Activated CD4-positive, alpha-beta T cell treated with anti-CD3 and anti-CD28 coated beads for 36 hours (primary cell): ENCODE measurements at regions not wholly inside any gene's neighbourhood (a gene's known extent, or its start where the extent isn't known, plus 50 kb on each side); places are given as distances from the start of the nearest gene placed in this dataset.

Experiments
- ATAC-seq: fragments of 200-7000 bp; cut with Tn5 transposase; one replicate; pipeline ENCODE4 v1.10.0; 2021; ENCODE audit warnings: mild to moderate bottlenecking, moderate library complexity
- CTCF ChIA-PET: fragments of 350-600 bp; sonication (Branson Sonifier 250); formaldehyde crosslinking; loops from one replicate; lab custom pipeline; 2021; ENCODE audit warnings: antibody characterized with exemption; lab: Charles Lee
- POLR2A ChIA-PET: fragments of 350-600 bp; sonication (Branson Sonifier 250); formaldehyde crosslinking; loops from one replicate; lab custom pipeline; 2021; ENCODE audit warnings: antibody characterized with exemption, inconsistent platforms; lab: Charles Lee
- DNase-seq: peaks from one replicate; pipeline ENCODE4 v3.0.0-alpha.2; 2020
- H3K27ac Mint-ChIP-seq: one replicate; pipeline ENCODE4 v1.8.0; 2021; ENCODE audit warnings: mixed read lengths
- H3K27me3 Mint-ChIP-seq: one replicate; pipeline ENCODE4 v1.8.0; 2021; ENCODE audit warnings: mixed read lengths
- H3K36me3 Mint-ChIP-seq: one replicate; pipeline ENCODE4 v1.8.0; 2021; ENCODE audit warnings: low read depth, mixed read lengths
- H3K4me1 Mint-ChIP-seq: one replicate; pipeline ENCODE4 v1.8.0; 2021; ENCODE audit warnings: mixed read lengths
- H3K4me3 Mint-ChIP-seq: one replicate; pipeline ENCODE4 v1.8.0; 2021; ENCODE audit warnings: mild to moderate bottlenecking, moderate library complexity, mixed read lengths
- H3K9me3 Mint-ChIP-seq: one replicate; pipeline ENCODE4 v1.8.0; 2021; ENCODE audit warnings: low read depth, mixed read lengths
- intact Hi-C, 2 experiments: fragments of 100-400 bp; cut with DNase I in 1 of 2; cut with micrococcal nuclease in 1 of 2; formaldehyde crosslinking; loops; one replicate each; pipeline versions ENCODE4 v1.14.2 to v1.15.1; 2022 to 2024; cut with DNase I, micrococcal nuclease

DNA sequence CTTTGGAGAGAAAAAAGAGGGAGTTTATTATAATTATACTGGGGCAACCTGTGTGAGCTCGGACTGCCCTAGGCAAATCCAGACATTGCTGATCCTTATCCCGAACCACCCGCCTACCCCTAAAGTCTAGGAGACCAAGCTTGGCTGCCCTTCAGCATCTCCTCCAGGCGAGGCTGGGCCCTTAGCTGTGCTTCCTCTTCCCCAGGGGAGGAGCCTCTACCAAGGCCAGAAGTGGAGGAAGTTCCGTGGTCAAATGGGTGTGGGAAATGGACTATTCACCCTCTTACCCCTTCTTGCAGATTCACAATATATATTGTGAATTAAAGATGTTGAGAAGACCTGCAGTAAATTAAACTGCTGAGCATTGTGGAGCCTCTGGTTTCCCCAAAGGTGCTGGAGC is 158.3 kb upstream of the HES1 start:
- ChIA-PET POLR2A (no interaction called here), CTCF (interaction anchor here (1.8 kb wide), 1 partner anchor 8 kb away, joined by 5 read pairs; no protein-coding TSS in a partner anchor)
- DNase-seq (no peak), ATAC-seq (no peak)
- Mint-ChIP-seq H3K27me3 (peaks cover 10% of the 10 kb centered on the region), H3K4me3 (no peak overlapping the region), H3K27ac (no peak overlapping the region), H3K9me3 (no peaks in the 10 kb centered on the region), H3K4me1 (peaks cover 4% of the 10 kb centered on the region), H3K36me3 (no peaks in the 10 kb centered on the region)
- intact Hi-C loops, result no loop called here

- DNase-seq (no peak), ATAC-seq (no peak)
- H3K27ac Mint-ChIP-seq, result no peak overlapping the region
- H3K27me3 Mint-ChIP-seq, result peaks cover 9% of the 10 kb centered on the region
- intact Hi-C loops, result no loop called here
- H3K9me3 Mint-ChIP-seq, result no peaks in the 10 kb centered on the region
- ChIA-PET POLR2A (no interaction called here), CTCF (interaction anchor here (1.8 kb wide), 1 partner anchor 8 kb away, joined by 5 read pairs; no protein-coding TSS in a partner anchor)
- peaks cover 3% of the 10 kb centered on the region for H3K4me1 Mint-ChIP-seq
- no peaks in the 10 kb centered on the region for H3K36me3 Mint-ChIP-seq
- H3K4me3 Mint-ChIP-seq, result no peak overlapping the region
Observed at GRCh38 chr3:193978030-193978429, 157.9 kb upstream of the HES1 start.

DNA sequence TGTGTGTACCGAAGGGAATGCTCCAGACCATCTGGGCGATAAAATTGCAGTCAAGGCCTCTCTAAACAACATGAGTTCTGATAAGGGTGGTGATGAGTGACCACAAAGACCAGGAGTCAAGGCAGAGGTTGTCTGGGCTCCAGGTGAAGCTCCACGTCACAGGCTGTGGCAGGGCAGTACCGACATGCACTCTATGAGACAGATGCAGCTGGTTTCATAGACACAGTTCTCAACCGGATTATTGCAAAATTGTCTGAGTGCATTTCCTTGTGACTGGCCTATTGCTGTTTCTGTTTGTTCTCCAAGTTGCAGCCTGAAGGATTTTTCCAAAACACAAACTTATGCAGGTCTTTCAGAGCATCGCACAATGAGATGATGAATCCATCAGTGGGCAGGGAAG is 157.5 kb upstream of the HES1 start:
- H3K9me3 Mint-ChIP-seq, result no peaks in the 10 kb centered on the region
- H3K27ac Mint-ChIP-seq, result no peak overlapping the region
- ChIA-PET CTCF (interaction anchor here (1.8 kb wide), 1 partner anchor 9 kb away, joined by 5 read pairs; no protein-coding TSS in a partner anchor), POLR2A (no interaction called here)
- no peak for DNase-seq
- peaks cover 2% of the 10 kb centered on the region for H3K4me1 Mint-ChIP-seq
- H3K36me3 Mint-ChIP-seq, result no peaks in the 10 kb centered on the region
- no peak for ATAC-seq
- no peak overlapping the region for H3K4me3 Mint-ChIP-seq
- peaks cover 6% of the 10 kb centered on the region for H3K27me3 Mint-ChIP-seq
- intact Hi-C loops, result no loop called here

DNA sequence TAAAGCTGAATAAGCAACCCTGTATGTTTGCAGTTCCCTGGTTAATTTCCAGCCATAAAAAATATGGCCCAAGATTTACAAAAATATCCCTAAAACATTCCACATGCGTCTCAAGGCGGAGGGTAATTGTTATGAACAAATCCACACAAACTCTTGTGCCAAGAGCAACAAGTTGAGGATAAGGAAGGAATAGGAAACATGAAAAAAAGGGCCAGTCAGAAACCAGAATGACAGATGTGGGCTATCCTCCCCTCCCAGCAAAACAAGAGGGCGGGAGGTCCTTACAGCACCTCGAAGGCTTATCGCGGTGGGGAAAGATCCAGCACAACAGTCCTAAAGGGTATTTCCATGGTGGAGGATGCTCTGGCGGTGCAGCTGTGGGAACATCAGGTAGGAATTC is 155.6 kb upstream of the HES1 start:
- no peak overlapping the region for H3K27ac Mint-ChIP-seq
- no peaks in the 10 kb centered on the region for H3K36me3 Mint-ChIP-seq
- H3K4me3 Mint-ChIP-seq, result no peak overlapping the region
- ATAC-seq (no peak), DNase-seq (no peak)
- H3K4me1 Mint-ChIP-seq, result no peaks in the 10 kb centered on the region
- intact Hi-C loops, result no loop called here
- CTCF ChIA-PET, result interaction anchor here (0.6 to 1.3 kb wide), 2 partner anchors 9 to 353 kb away, joined by 4 read pairs; no protein-coding TSS in a partner anchor
- POLR2A ChIA-PET, result no interaction called here
- no peaks in the 10 kb centered on the region for H3K27me3 Mint-ChIP-seq
- H3K9me3 Mint-ChIP-seq, result no peaks in the 10 kb centered on the region

GRCh38 chr3:193980905-193981304 is 155.0 kb upstream of the HES1 start:
- Mint-ChIP-seq H3K36me3 (no peaks in the 10 kb centered on the region), H3K4me3 (no peak overlapping the region), H3K9me3 (no peaks in the 10 kb centered on the region), H3K4me1 (no peaks in the 10 kb centered on the region), H3K27ac (no peak overlapping the region), H3K27me3 (no peaks in the 10 kb centered on the region)
- ATAC-seq (no peak), DNase-seq (no peak)
- ChIA-PET CTCF (interaction anchor here (1.3 kb wide), 1 partner anchor 10 kb away, joined by 4 read pairs; no protein-coding TSS in a partner anchor), POLR2A (no interaction called here)
- intact Hi-C loops, result no loop called here

DNA sequence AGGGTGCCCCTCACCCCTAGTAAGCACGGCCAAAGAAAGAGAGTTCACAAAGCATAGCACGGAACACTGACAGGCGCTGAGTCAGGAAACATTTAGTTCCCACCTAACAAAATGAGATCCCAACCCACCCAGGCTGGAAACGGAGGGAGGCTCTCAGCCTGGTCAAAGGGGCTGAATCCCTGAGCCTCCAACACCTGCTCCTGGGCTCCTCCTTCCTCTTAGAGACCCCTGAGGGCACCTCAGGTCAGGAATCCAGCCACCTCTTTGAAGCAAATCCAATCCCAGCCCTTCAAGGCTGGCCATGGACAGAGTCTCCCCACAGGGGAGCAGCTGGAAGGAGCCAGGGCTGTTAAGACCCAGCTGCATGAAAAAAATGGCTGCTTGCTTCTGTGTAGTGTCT is 154.4 kb upstream of the HES1 start:
- no peaks in the 10 kb centered on the region for H3K27me3 Mint-ChIP-seq
- ATAC-seq, result no peak
- H3K4me3 Mint-ChIP-seq, result no peak overlapping the region
- no peak for DNase-seq
- POLR2A ChIA-PET, result no interaction called here
- H3K27ac Mint-ChIP-seq, result no peak overlapping the region
- intact Hi-C loops, result no loop called here
- CTCF ChIA-PET, result interaction anchor here (1.3 kb wide), 1 partner anchor 10 kb away, joined by 4 read pairs; no protein-coding TSS in a partner anchor
- H3K4me1 Mint-ChIP-seq, result no peaks in the 10 kb centered on the region
- no peaks in the 10 kb centered on the region for H3K9me3 Mint-ChIP-seq
- no peaks in the 10 kb centered on the region for H3K36me3 Mint-ChIP-seq

- Mint-ChIP-seq H3K4me1 (no peaks in the 10 kb centered on the region), H3K36me3 (no peaks in the 10 kb centered on the region), H3K4me3 (no peak overlapping the region), H3K27ac (no peak overlapping the region), H3K9me3 (no peaks in the 10 kb centered on the region), H3K27me3 (no peaks in the 10 kb centered on the region)
- ATAC-seq (no peak), DNase-seq (no peak)
- intact Hi-C loops, result no loop called here
- ChIA-PET POLR2A (no interaction called here), CTCF (interaction anchor here (0.6 kb wide), 1 partner anchor 18 kb away, joined by 3 read pairs; no protein-coding TSS in a partner anchor)
Observed at GRCh38 chr3:193982258-193982659, 153.7 kb upstream of the HES1 start.

DNA sequence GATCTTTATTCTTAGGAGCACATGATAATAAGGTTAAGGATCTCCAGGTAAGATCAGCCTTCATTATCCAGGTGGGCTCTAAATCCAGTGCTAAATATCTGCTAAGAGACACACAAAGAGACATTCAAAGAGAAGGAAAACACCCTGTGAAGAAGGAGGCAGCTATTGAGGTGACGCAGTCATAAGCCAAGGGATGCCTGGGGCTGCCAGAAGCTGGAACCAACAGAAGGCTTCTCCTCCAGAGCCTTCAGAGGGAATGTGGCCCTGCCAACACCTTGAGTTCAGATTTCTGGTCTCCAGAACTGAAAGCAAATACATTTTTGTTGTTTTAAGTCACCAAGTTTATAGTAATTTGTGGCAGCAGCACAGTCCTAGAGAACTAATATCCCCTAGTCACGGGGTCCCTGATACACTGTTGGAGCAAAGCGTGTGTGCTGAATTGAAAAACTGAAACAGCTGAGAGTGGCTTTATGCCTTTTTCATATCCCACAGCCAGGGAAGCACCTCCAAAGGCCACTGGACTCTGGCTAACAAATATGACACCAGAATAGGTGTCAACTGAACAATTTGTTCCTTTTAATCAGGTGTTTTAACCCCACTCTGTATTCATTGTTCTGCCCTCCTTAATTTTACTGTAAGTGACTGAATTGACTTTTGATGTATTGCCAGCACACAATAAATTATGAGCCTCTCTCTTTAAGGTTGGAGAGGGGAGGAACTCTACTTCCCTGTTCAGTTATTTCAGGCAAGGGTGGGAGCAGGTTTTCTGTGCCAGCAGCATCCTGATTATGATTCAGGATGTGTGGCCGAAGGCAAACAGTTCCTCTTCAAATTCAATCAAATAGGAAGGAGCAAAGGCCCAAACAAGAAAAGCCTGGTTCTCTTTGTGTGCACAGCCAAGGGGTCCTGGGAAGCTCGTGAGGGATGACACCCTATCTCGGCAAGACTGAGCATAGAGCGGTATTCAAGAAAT is 151.8 kb upstream of the HES1 start:
- Mint-ChIP-seq H3K9me3 (no peaks in the 10 kb centered on the region), H3K4me1 (no peaks in the 10 kb centered on the region), H3K36me3 (no peaks in the 10 kb centered on the region), H3K4me3 (no peak overlapping the region), H3K27ac (no peak overlapping the region), H3K27me3 (peaks cover 2% of the 10 kb centered on the region)
- CTCF ChIA-PET, result interaction anchor here (0.6 kb wide), 1 partner anchor 111 kb away, joined by 3 read pairs; no protein-coding TSS in a partner anchor
- intact Hi-C loops, result no loop called here
- POLR2A ChIA-PET, result no interaction called here
- DNase-seq, result no peak
- ATAC-seq, result no peak

- ChIA-PET POLR2A (no interaction called here), CTCF (no interaction called here)
- Mint-ChIP-seq H3K36me3 (no peaks in the 10 kb centered on the region), H3K27ac (no peak overlapping the region), H3K4me3 (no peak overlapping the region), H3K27me3 (peaks cover 2% of the 10 kb centered on the region), H3K4me1 (no peaks in the 10 kb centered on the region), H3K9me3 (peaks cover 3% of the 10 kb centered on the region)
- intact Hi-C loops, result no loop called here
- ATAC-seq (no peak), DNase-seq (no peak)
Observed at GRCh38 chr3:193984876-193985275, 151.1 kb upstream of the HES1 start.

- H3K4me1 Mint-ChIP-seq, result no peaks in the 10 kb centered on the region
- intact Hi-C loops, result no loop called here
- H3K36me3 Mint-ChIP-seq, result no peaks in the 10 kb centered on the region
- no peak overlapping the region for H3K27ac Mint-ChIP-seq
- H3K27me3 Mint-ChIP-seq, result peaks cover 2% of the 10 kb centered on the region
- CTCF ChIA-PET, result no interaction called here
- H3K4me3 Mint-ChIP-seq, result no peak overlapping the region
- DNase-seq, result no peak
- peaks cover 4% of the 10 kb centered on the region for H3K9me3 Mint-ChIP-seq
- ATAC-seq, result no peak
- POLR2A ChIA-PET, result no interaction called here
Observed at GRCh38 chr3:193987186-193987585, 148.8 kb upstream of the HES1 start.

GRCh38 chr3:193989186-193989585 is 146.8 kb upstream of the HES1 start:
- Mint-ChIP-seq H3K9me3 (peaks cover 4% of the 10 kb centered on the region), H3K27ac (no peak overlapping the region), H3K27me3 (peaks cover 6% of the 10 kb centered on the region), H3K4me3 (no peak overlapping the region), H3K4me1 (no peaks in the 10 kb centered on the region), H3K36me3 (no peaks in the 10 kb centered on the region)
- POLR2A ChIA-PET, result no interaction called here
- CTCF ChIA-PET, result interaction anchor here (0.6 kb wide), 2 partner anchors 17 to 85 kb away, joined by 3 read pairs; no protein-coding TSS in a partner anchor
- no peak for ATAC-seq
- DNase-seq, result no peak
- intact Hi-C loops, result no loop called here
